ENCODE measurements at regions not wholly inside any gene's neighbourhood (a gene's known extent, or its start where the extent isn't known, plus 50 kb on each side); places are given as distances from the start of the nearest gene placed in this dataset.

DNA sequence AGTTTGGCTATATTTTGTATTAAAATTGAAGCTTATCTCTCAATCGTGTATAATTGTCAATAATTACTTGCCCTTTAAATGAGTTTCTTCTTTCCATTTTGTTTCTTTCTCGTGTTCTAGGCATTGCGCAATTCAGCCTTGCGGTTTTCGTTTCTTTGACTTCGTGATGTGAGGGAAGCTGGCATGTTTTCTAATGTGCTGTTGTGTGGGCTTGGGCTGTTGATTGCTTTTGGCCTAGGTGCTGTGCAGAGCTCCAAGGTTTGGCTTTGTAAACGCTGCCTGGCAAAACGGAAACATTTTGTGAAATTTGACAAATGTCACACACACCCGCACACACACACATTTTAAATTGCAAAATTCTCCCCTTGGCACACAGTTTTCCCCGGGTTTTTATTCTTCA is 242.6 kb upstream of the TCF4 start:
- no peak for DNase-seq

DNA sequence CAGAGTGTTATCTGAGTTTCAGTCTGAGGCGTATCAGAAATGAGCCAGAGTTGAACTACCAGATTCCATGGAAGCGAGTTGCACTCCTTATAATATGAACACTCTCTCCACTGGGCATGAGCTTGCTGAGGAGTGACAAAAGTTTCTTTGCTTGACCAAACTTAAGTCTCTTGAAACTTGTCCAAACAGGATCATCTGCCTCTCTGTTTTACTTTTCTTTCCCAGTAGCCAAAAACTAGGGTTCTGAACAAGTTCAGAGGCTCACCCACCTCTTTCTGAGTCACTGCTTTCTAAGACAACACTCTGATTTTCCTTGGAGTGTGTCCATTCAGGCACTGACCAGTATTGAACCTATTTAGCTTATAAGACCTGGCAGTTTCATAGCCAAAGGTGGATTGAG is 233.2 kb upstream of the TCF4 start:
- DNase-seq = no peak

DNA sequence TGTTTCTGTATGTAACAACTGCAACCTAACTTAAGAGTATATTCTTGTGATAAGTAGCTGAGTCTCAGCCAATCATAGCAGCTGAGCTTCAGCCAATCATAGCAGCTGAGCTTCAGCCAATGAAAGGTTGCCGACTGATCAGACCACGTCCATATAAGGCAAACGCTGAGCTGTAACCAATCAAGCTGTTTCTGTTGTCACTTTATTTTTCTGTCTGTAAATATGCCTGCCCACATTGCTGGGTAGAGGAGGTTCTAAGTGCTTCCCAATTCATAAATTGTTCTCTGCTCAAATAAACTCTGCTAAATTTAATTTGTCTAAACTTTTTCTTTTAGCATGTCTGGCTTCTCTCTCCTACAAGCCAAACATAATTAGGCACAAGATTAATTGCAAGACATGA is 231.5 kb upstream of the TCF4 start:
- no peak for DNase-seq

DNA sequence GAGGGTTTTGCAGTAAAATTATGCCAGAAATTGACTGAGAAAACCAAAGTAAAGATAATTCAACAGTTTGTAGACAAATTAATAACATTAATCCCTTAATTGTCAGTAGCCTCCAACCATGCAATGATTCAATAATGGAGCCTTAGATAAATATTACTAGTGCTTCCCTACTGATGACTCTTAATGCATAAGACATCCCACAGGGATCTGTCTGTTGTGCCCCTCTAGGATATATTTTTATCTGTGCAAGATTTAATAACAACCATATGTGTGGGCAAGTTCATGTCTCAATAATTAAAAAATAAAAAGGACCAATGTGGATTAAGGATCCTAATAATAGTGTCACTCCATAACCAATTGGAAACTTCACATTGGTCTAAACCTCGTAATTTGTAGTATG is 230.3 kb upstream of the TCF4 start:
- DNase-seq = no peak

- no peak for DNase-seq
These were observed 223.9 kb upstream of the TCF4 start for GRCh38 chr18:55811925-55812324.

GRCh38 chr18:55805666-55806065 is 217.7 kb upstream of the TCF4 start:
- no peak for DNase-seq

DNA sequence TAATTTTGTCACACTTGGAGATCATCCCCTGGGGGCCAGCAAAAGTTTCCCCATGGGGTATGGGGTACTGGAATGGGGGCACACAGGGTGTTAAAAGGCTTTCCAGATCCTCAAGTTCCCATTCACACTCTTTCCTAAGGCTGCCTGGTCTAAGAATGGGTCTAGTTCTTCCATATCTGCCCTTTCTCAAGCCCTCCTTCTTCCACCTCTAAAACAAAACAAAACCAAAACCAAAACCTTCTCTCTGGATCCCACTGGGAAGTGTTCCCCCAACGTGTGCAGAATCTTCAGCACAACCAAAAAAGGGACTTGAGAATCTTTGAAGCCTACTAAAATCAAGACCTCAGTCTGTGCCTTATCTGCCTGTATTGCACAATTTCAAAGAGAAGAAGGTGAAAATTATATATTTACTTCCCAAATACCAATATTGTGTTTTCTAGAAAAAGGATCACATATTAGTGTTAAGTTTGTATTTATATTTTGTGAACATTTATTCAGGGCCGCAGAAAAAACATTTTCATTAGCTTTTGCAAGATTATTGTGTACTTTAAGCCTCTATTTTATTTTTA is 207.2 kb upstream of the TCF4 start:
- no peak for DNase-seq

DNA sequence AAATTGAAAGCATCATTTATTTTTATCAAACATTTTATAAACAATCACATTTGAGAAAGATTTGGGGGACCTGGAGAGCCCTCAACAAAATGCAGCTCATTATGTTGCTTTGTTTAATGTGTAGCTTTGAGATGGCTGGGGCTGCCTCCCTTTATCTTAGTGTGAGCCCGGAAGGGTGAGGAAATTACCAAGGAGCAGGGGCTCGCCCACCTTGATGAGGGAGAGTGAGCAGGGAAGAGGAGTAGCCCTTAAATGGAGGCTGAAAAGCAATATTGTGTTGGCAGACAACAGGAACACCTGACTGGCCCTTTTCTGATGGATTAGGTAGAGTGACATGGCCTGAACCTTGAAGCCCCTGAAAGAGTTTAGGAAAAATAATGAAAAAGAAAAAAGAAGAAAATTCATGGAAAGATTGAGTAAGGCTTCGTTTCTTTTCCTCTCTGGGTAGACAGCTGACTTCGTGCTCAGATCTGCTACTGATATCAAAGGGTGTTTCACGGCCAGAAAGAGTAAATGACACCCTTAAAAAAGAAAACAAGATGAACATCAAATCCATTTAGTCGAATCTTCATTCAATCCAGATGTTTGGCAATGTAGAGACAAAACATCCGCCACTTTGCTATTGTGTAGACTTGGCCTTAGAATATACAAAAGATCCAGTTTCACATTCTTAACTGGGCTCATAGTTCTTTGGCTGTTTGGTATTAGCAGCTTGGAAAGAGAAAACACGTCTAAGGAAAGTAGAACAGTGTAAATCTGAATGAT is 206.5 kb upstream of the TCF4 start:
- no peak for DNase-seq

DNA sequence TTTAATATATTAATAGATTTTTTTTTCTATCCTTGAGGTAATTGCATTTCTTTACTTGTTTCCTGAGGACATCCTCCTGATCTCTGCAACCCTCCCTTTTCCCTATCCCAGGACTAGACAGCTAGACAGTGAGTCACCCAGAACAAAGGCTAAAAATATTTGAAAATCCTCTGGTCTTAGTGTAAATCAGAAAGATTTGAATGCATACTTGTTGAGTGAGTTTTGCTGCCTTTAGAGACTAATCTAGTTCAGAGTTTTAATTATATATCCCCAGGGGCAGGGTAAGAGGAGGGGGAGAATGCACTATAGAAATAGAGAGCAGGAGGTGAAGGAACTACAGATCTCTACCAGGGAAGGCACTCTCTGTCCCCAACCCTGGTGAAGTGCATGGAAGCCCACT is 202.3 kb upstream of the TCF4 start:
- DNase-seq = no peak

DNA sequence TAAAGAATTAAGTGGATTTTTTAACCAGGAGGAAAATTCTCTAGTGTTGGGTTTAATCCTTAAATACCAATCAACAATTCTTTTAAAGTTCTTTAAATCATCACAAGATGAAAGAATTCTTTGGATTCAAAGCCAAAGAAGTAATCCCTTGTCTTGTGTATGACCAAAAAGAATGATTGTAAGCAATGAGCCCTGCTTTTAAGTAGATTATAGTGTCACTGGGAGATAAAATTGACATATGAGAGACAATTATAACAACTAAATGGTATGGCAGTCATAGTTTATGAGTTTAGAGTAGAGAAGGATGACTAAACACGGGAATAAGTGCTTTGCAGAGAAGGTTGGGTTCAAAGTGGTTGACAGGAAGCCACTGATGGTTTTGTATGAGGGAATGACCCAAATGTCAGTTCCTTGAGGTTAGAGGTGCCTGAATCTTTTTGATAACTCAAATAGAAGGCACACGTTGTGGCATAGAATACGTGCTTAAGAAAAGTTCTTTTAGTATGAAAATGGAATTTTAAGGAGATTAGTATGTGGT is 199.6 kb upstream of the TCF4 start:
- DNase-seq = no peak

DNA sequence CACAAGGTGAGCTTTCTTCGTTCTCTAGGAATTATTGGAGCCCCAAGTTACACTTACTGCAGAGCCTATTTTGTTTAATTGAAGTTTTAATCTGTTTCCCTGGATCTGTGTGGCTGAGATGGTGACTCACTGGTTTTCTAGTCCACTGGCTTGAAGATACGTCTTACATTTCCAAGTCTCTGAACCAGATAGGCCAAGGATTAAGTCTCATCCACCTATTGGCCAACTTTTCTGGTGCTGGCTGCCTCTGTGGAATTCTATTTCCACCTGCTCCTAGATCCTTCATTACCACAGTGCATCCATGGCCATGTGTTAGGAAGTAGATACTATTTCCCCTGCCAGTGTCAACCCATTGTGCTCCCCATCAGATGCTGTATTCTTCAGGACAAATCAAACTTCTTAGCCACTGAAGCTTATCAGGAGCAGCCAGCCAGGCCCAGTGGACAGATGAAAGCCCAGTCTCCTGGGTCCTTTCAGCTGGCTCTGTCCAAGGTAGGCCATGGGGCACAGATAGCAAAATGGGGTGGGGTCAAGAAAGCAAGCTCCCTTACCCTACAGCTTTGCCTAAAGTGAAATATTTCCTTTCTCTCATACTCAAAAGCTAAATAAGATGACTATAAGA is 198.8 kb upstream of the TCF4 start:
- no peak for DNase-seq

- no peak for DNase-seq
These were observed 195.9 kb upstream of the TCF4 start for GRCh38 chr18:55783921-55784320.

DNA sequence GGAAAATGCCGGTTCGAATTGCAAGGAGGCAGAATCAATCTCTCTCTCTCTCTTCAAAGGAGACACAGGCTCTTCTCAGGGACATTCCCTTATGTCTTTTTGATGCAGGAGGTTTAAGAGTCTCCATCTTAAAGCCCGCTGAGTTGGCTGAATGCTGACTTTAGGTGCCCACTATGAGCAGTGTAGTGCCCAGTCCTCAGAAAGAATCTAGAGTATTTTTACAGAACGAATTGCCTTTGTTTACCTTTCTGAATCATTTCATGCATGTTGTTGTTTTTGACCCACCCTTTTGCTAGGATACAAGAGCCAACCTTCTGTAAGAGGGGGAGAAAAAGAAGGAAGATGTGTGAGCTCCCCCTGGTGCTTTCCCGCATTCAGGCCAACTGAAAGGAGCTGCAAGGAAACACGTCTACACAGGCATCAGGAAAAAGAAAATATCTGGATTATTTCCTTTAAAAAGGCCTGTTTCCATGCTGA is 193.5 kb upstream of the TCF4 start:
- DNase-seq = peak; percentile 72

GRCh38 chr18:55780586-55781071 is 192.6 kb upstream of the TCF4 start:
- DNase-seq = no peak

DNA sequence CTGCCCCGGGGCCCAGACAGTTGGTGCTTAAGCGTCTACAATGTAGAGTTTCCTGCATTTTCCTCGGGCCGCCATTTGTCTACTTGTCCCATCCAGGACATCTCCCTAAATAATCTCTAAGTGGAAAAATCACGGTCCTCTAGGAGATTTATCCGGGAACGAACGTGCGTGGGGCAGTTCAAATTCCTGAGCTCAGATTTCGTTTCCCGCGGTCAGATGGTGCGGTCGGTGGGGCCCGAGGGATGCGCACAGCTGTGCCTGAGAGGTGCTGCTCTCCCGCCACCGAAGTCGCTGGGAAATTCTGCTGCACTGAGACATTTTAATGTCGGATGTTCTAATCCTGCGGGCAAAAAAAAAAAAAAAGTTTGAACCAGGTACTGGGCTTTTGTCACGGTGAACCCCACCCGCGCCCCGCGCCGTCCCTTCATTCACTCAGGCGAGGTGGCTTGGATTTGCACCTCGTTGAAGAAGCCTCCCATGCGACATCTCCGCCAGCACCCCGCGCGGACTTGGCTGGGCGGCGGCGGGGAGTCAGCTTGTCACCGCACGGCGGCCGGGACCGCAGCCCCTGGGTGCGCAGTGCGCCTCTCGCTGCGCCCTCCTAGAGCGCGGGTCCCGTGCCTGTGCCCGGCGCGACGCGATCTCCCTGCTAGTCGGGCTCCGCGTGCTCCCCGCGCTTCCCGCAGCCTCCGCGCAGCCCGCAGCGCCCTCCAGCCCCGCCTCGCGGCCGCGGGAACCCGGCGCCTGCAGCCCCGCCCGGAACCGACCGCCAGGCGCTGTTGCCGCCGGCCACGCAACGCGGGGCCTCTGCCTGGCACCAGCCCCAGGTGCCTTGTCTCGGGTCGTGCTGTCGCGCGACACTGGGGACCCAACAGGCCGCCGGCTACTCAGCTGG is 191.9 kb upstream of the TCF4 start:
- peak; percentile 67 for DNase-seq

DNA sequence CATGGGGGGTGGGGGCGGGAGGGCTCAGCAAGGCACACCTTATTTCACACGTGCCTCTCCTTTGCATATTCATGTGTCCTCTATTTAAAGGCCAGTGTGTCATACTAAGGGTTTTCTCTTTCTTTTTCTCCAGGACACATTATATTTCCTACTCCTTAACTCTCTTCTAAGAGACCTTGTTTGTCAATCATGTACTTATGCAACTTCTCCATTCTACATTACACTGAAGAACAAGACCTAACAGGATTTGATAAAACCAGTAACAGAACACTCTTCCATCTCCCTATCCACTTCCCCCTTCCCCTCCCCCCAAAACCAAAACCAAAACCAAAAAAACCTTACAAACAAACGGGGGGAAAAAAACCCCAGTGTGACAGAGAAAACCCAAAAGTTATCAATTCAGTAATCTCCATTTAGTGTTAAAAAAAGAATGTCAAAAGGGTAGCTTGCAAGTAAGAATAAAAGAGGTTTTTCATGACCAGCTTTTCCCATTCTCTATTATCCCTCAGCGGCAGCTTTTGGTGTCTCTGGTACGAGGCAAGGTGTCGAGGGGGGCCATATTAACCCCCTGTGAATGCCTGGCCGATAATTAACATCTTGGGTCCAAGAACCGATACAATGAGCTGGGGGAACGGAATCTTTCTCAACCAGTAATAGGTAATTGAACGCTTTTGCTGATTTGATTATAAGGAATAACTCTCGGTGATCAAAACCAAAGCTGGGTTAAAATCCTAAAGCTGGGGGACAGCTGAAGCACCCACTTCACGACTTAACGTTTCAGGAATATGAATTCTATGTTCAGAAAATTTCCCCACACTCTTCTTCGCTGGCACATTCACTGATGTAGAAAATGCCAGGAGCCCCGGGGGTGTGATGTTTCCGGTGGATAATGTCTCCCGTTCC is 191.0 kb upstream of the TCF4 start:
- DNase-seq = no peak

GRCh38 chr18:55777666-55778304 is 189.8 kb upstream of the TCF4 start:
- DNase-seq = no peak

GRCh38 chr18:55775972-55776371 is 188.0 kb upstream of the TCF4 start:
- DNase-seq = no peak

DNA sequence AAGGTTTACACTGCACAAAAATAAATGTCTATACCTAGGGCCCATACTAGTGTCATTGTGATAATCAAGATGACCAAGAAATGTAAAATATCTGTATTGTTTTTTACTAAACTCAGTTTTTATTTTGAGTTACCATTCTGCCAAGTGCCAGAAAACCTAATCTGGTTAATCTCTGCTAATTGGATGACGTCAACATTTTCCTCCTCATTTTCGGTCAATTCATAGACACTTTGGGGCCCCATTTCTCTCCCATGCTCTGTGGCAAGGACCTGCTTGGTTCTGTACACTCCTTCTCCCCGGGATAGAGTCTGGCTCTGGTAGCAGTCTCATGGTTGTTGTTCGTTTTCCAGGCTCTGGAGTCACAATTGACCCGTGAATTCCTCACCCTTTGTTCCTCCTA is 186.5 kb upstream of the TCF4 start:
- no peak for DNase-seq

- no peak for DNase-seq
These were observed 180.3 kb upstream of the TCF4 start for GRCh38 chr18:55768255-55768654.

GRCh38 chr18:55764386-55764785 is 176.4 kb upstream of the TCF4 start:
- DNase-seq = no peak
